IMR-90 (cell line): ENCODE measurements at regions not wholly inside any gene's neighbourhood (a gene's known extent, or its start where the extent isn't known, plus 50 kb on each side); places are given as distances from the start of the nearest gene placed in this dataset.

Experiments
- CEBPB ChIP-seq: IDR thresholded peaks from 2 replicates; pipeline ENCODE4 v1.6.1; 2012; ENCODE audit warnings: low read depth, low read length, improper control_type of control experiment
- ELK1 ChIP-seq: fragments of 150-350 bp; IDR thresholded peaks from 2 replicates; pipeline ENCODE4 v1.6.1; 2016; ENCODE audit warnings: low read depth, mild to moderate bottlenecking, low read length, moderate library complexity, borderline replicate concordance
- NFE2L2 ChIP-seq: fragments of 150-350 bp; IDR thresholded peaks from 2 replicates; pipeline ENCODE4 v1.6.1; 2016; ENCODE audit warnings: low read depth, mild to moderate bottlenecking, low read length
- POLR2A ChIP-seq: IDR thresholded peaks from 2 replicates; pipeline ENCODE4 v1.6.1; 2012; ENCODE audit warnings: mild to moderate bottlenecking, low read depth, low read length
- RAD21 ChIP-seq: IDR thresholded peaks from 2 replicates; pipeline ENCODE4 v1.6.1; 2012; ENCODE audit warnings: low read length, improper control_type of control experiment
- RFX5 ChIP-seq: IDR thresholded peaks from 2 replicates; pipeline ENCODE4 v1.8.0; 2012; ENCODE audit warnings: low read depth, mild to moderate bottlenecking, low read length, moderate library complexity
- SMC3 ChIP-seq: fragments of 150-350 bp; IDR thresholded peaks from 2 replicates; pipeline ENCODE4 v1.6.1; 2016; ENCODE audit warnings: low read depth, mild to moderate bottlenecking, antibody characterized with exemption, low read length, moderate library complexity
- TF ChIP-seq, protein P1 (sequence below): conservative IDR thresholded peaks from 2 replicates; pipeline ENCODE4 v1.5.1; 2012; ENCODE audit warnings: mild to moderate bottlenecking, low read depth, low read length, improper control_type of control experiment

- TF ChIP-seq, protein P1, sequence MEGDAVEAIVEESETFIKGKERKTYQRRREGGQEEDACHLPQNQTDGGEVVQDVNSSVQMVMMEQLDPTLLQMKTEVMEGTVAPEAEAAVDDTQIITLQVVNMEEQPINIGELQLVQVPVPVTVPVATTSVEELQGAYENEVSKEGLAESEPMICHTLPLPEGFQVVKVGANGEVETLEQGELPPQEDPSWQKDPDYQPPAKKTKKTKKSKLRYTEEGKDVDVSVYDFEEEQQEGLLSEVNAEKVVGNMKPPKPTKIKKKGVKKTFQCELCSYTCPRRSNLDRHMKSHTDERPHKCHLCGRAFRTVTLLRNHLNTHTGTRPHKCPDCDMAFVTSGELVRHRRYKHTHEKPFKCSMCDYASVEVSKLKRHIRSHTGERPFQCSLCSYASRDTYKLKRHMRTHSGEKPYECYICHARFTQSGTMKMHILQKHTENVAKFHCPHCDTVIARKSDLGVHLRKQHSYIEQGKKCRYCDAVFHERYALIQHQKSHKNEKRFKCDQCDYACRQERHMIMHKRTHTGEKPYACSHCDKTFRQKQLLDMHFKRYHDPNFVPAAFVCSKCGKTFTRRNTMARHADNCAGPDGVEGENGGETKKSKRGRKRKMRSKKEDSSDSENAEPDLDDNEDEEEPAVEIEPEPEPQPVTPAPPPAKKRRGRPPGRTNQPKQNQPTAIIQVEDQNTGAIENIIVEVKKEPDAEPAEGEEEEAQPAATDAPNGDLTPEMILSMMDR: no peak
- TF ChIP-seq SMC3 (no peak), CEBPB (no peak), RFX5 (no peak), RAD21 (no peak), POLR2A (no peak), NFE2L2 (no peak), ELK1 (no peak)
Measured at GRCh38 chr1:98098473-98098872, 177.6 kb upstream of the DPYD start.
